ENCODE measurements at regions not wholly inside any gene's neighbourhood (a gene's known extent, or its start where the extent isn't known, plus 50 kb on each side); places are given as distances from the start of the nearest gene placed in this dataset.
A peak's percentile ranks its signal among the peaks of the same experiment; 100 is the strongest.

GRCh38 chr18:69109686-69110085, 291.0 kb upstream of the DOK6 start:
- H3K4me3 ChIP-seq: no peak overlapping the region
- no peak for TF ChIP-seq EZH2phosphoT487 (IDR thresholded peaks at IDR 0.05; ENCODE audit: insufficient read depth, low read depth)
- H3K36me3 ChIP-seq (ENCODE audit: low read depth): no peaks in the 10 kb centered on the region
- DNase-seq: peak; percentile 60
- H3K4me1 ChIP-seq (ENCODE audit: insufficient read depth): no peaks in the 10 kb centered on the region
- H3K27me3 ChIP-seq (replicated peaks; ENCODE audit: insufficient read depth): no peaks in the 10 kb centered on the region
- no peak overlapping the region for H2AFZ ChIP-seq
- H3K9ac ChIP-seq: no peak overlapping the region
- H4K20me1 ChIP-seq (ENCODE audit: insufficient read depth): no peaks in the 10 kb centered on the region
- in situ Hi-C loops (cut with MboI): no loop called here
- no peak overlapping the region for H3K27ac ChIP-seq
- no peaks in the 10 kb centered on the region for H3K9me3 ChIP-seq (ENCODE audit: low read depth)
- WGBS, 2 experiments (ENCODE audit: low coverage in 1 of 2, low lambda C conversion rate in 2 of 2, missing lambda C conversion rate in 2 of 2): 31 to 32% methylated on average over 2 of the region's 2 CpGs
- H3K9me2 ChIP-seq (ENCODE audit: insufficient read depth): no peaks in the 10 kb centered on the region
- H3K4me2 ChIP-seq (ENCODE audit: unreplicated experiment): no peak overlapping the region
- no peaks in the 10 kb centered on the region for H3K79me2 ChIP-seq (ENCODE audit: insufficient read depth)
- H3F3A ChIP-seq (ENCODE audit: insufficient read depth): no peaks in the 10 kb centered on the region

GRCh38 chr18:69120833-69121232, 279.9 kb upstream of the DOK6 start:
- H3K4me3 ChIP-seq: no peak overlapping the region
- DNase-seq: no peak
- in situ Hi-C loops (cut with MboI): no loop called here
- H3K9me3 ChIP-seq (ENCODE audit: low read depth): no peaks in the 10 kb centered on the region
- H3K27me3 ChIP-seq (replicated peaks; ENCODE audit: insufficient read depth): no peaks in the 10 kb centered on the region
- no peak overlapping the region for H2AFZ ChIP-seq
- H3K9me2 ChIP-seq (ENCODE audit: insufficient read depth): no peaks in the 10 kb centered on the region
- WGBS, 2 experiments (ENCODE audit: low coverage in 1 of 2, low lambda C conversion rate in 2 of 2, missing lambda C conversion rate in 2 of 2): 90 to 96% methylated on average over 2 of the region's 2 CpGs
- H3K27ac ChIP-seq: no peak overlapping the region
- TF ChIP-seq EZH2phosphoT487 (IDR thresholded peaks at IDR 0.05; ENCODE audit: insufficient read depth, low read depth): no peak
- no peaks in the 10 kb centered on the region for H3K79me2 ChIP-seq (ENCODE audit: insufficient read depth)
- no peak overlapping the region for H3K9ac ChIP-seq
- no peaks in the 10 kb centered on the region for H3K36me3 ChIP-seq (ENCODE audit: low read depth)
- H3K4me2 ChIP-seq (ENCODE audit: unreplicated experiment): no peak overlapping the region
- H3F3A ChIP-seq (ENCODE audit: insufficient read depth): no peaks in the 10 kb centered on the region
- no peaks in the 10 kb centered on the region for H3K4me1 ChIP-seq (ENCODE audit: insufficient read depth)
- no peaks in the 10 kb centered on the region for H4K20me1 ChIP-seq (ENCODE audit: insufficient read depth)

GRCh38 chr18:69123421-69123820, 277.3 kb upstream of the DOK6 start:
- H3K79me2 ChIP-seq (ENCODE audit: insufficient read depth): no peaks in the 10 kb centered on the region
- H3K9ac ChIP-seq: no peak overlapping the region
- no peaks in the 10 kb centered on the region for H3K9me2 ChIP-seq (ENCODE audit: insufficient read depth)
- no peak overlapping the region for H3K4me3 ChIP-seq
- H3K9me3 ChIP-seq (ENCODE audit: low read depth): no peaks in the 10 kb centered on the region
- DNase-seq: no peak
- WGBS, 2 experiments (ENCODE audit: low coverage in 1 of 2, low lambda C conversion rate in 2 of 2, missing lambda C conversion rate in 2 of 2): 58 to 69% methylated on average over 1 of the region's 1 CpG
- TF ChIP-seq EZH2phosphoT487 (IDR thresholded peaks at IDR 0.05; ENCODE audit: insufficient read depth, low read depth) (no peak), EZH2 (IDR thresholded peaks at IDR 0.05; ENCODE audit: insufficient read depth, poor library complexity, severe bottlenecking) (no peak)
- no peak overlapping the region for H2AFZ ChIP-seq
- no peak overlapping the region for H3K27ac ChIP-seq
- H3F3A ChIP-seq (ENCODE audit: insufficient read depth): no peaks in the 10 kb centered on the region
- no peaks in the 10 kb centered on the region for H3K36me3 ChIP-seq (ENCODE audit: low read depth)
- H3K27me3 ChIP-seq (replicated peaks; ENCODE audit: insufficient read depth): no peaks in the 10 kb centered on the region
- no peaks in the 10 kb centered on the region for H4K20me1 ChIP-seq (ENCODE audit: insufficient read depth)
- no peak overlapping the region for H3K4me2 ChIP-seq (ENCODE audit: unreplicated experiment)
- in situ Hi-C loops (cut with MboI): no loop called here
- H3K4me1 ChIP-seq (ENCODE audit: insufficient read depth): no peaks in the 10 kb centered on the region

GRCh38 chr18:69127873-69128500, 272.7 kb upstream of the DOK6 start:
- H3K27me3 ChIP-seq (replicated peaks; ENCODE audit: insufficient read depth): no peaks in the 10 kb centered on the region
- no peak overlapping the region for H3K4me2 ChIP-seq (ENCODE audit: unreplicated experiment)
- DNase-seq: peak; percentile 1
- no peaks in the 10 kb centered on the region for H3K9me3 ChIP-seq (ENCODE audit: low read depth)
- H3K36me3 ChIP-seq (ENCODE audit: low read depth): no peaks in the 10 kb centered on the region
- H3K79me2 ChIP-seq (ENCODE audit: insufficient read depth): no peaks in the 10 kb centered on the region
- H3K9ac ChIP-seq: no peak overlapping the region
- no peaks in the 10 kb centered on the region for H4K20me1 ChIP-seq (ENCODE audit: insufficient read depth)
- WGBS, 2 experiments (ENCODE audit: low coverage in 1 of 2, low lambda C conversion rate in 2 of 2, missing lambda C conversion rate in 2 of 2): 18 to 21% methylated on average over 3 of the region's 3 CpGs
- H3K4me1 ChIP-seq (ENCODE audit: insufficient read depth): no peaks in the 10 kb centered on the region
- in situ Hi-C loops (cut with MboI): no loop called here
- no peak overlapping the region for H3K4me3 ChIP-seq
- H2AFZ ChIP-seq: no peak overlapping the region
- no peaks in the 10 kb centered on the region for H3F3A ChIP-seq (ENCODE audit: insufficient read depth)
- no peaks in the 10 kb centered on the region for H3K9me2 ChIP-seq (ENCODE audit: insufficient read depth)
- H3K27ac ChIP-seq: no peak overlapping the region
- TF ChIP-seq EZH2phosphoT487 (IDR thresholded peaks at IDR 0.05; ENCODE audit: insufficient read depth, low read depth) (no peak), EZH2 (IDR thresholded peaks at IDR 0.05; ENCODE audit: insufficient read depth, poor library complexity, severe bottlenecking) (no peak)

GRCh38 chr18:69128566-69128965, 272.1 kb upstream of the DOK6 start:
- no peaks in the 10 kb centered on the region for H3K79me2 ChIP-seq (ENCODE audit: insufficient read depth)
- in situ Hi-C loops (cut with MboI): no loop called here
- 43 to 49% methylated on average over 5 of the region's 5 CpGs for WGBS, 2 experiments (ENCODE audit: low coverage in 1 of 2, low lambda C conversion rate in 2 of 2, missing lambda C conversion rate in 2 of 2)
- no peak overlapping the region for H3K27ac ChIP-seq
- no peak overlapping the region for H3K9ac ChIP-seq
- H3K27me3 ChIP-seq (replicated peaks; ENCODE audit: insufficient read depth): no peaks in the 10 kb centered on the region
- H2AFZ ChIP-seq: no peak overlapping the region
- no peaks in the 10 kb centered on the region for H3K9me3 ChIP-seq (ENCODE audit: low read depth)
- H4K20me1 ChIP-seq (ENCODE audit: insufficient read depth): no peaks in the 10 kb centered on the region
- no peak for TF ChIP-seq EZH2phosphoT487 (IDR thresholded peaks at IDR 0.05; ENCODE audit: insufficient read depth, low read depth)
- TF ChIP-seq EZH2 (IDR thresholded peaks at IDR 0.05; ENCODE audit: insufficient read depth, poor library complexity, severe bottlenecking): no peak
- no peak overlapping the region for H3K4me3 ChIP-seq
- DNase-seq: no peak
- no peaks in the 10 kb centered on the region for H3F3A ChIP-seq (ENCODE audit: insufficient read depth)
- no peak overlapping the region for H3K4me2 ChIP-seq (ENCODE audit: unreplicated experiment)
- H3K9me2 ChIP-seq (ENCODE audit: insufficient read depth): no peaks in the 10 kb centered on the region
- no peaks in the 10 kb centered on the region for H3K4me1 ChIP-seq (ENCODE audit: insufficient read depth)
- H3K36me3 ChIP-seq (ENCODE audit: low read depth): no peaks in the 10 kb centered on the region
